K562 (cell line): ENCODE measurements at regions not wholly inside any gene's neighbourhood (a gene's known extent, or its start where the extent isn't known, plus 50 kb on each side); places are given as distances from the start of the nearest gene placed in this dataset.

Experiments
- ATAC-seq: fragments of 200-7000 bp; cut with Tn5 transposase; 3 replicates; pipeline ENCODE4 v1.9.1; 2020; ENCODE audit warnings: moderate library complexity
- BruUV-seq: library from RNA; stranded (reverse); fragments of 400-500 nt; replicated peaks from 2 replicates; lab custom pipeline; 2021; lab: Mats Ljungman, UMichigan
- CTCF ChIA-PET: fragments of 300-600 bp; formaldehyde crosslinking; extraction: SDS; loops from one replicate; lab custom pipeline; 2021; ENCODE audit warnings: low intra/inter-chr PET ratio; lab: Yijun Ruan, JAX
- POLR2A ChIA-PET: fragments of 300-600, 350-650 bp; sonication (Branson Sonifier 250); formaldehyde crosslinking; extraction: SDS; loops from one replicate; lab custom pipeline; 2021; ENCODE audit warnings: antibody characterized with exemption, inconsistent platforms; lab: Yijun Ruan, JAX
- DNase-seq, 4 experiments: peaks; one replicate each; pipeline versions ENCODE4 v3.0.0 to v3.0.0-alpha.2; 2011 to 2018; ENCODE audit warnings: low spot score in 3 of 4, mixed read lengths in 3 of 4; ENCODE audit errors: extremely low read depth in 1 of 4
- FAIRE-seq: peaks from 2 replicates; lab custom pipeline; 2011; peaks lifted over from hg19 to GRCh38; lab: Jason Lieb, UNC
- H2AFZ ChIP-seq: 2 replicates; pipeline ENCODE4 v1.6.0; 2011; ENCODE audit warnings: low read depth, low read length, control low read depth, inconsistent platforms
- H3K27ac ChIP-seq: fragments of 200-600 bp; 3 replicates; pipeline ENCODE4 v1.8.0; 2011; ENCODE audit warnings: low read depth, mild to moderate bottlenecking, control low read depth, inconsistent platforms, low read length, moderate library complexity, mixed read lengths; ENCODE audit errors: extremely low read depth
- H3K27me3 ChIP-seq, 2 experiments: fragments of 300-600 bp in 1 of 2; 2 replicates in 1 of 2; 3 replicates in 1 of 2; pipeline versions ENCODE4 v1.6.0 to v1.8.0; 2011; ENCODE audit warnings: inconsistent platforms in 2 of 2, low read length in 2 of 2, mild to moderate bottlenecking in 1 of 2, mixed read lengths in 1 of 2, moderate library complexity in 1 of 2; ENCODE audit not compliant: control insufficient read depth in 2 of 2, insufficient read depth in 2 of 2
- H3K36me3 ChIP-seq: fragments of 300-600 bp; 3 replicates; pipeline ENCODE4 v1.8.0; 2011; ENCODE audit warnings: mild to moderate bottlenecking, low read length, inconsistent platforms; ENCODE audit not compliant: control insufficient read depth, insufficient read depth
- H3K4me1 ChIP-seq, 2 experiments: fragments of 200-600 bp in 1 of 2; replicated peaks in 1 of 2; 2 replicates in 1 of 2; 3 replicates in 1 of 2; pipeline versions ENCODE4 v1.5.1 to v1.8.0; 2011; ENCODE audit warnings: inconsistent platforms in 2 of 2, low read length in 2 of 2, mild to moderate bottlenecking in 1 of 2, mixed read lengths in 1 of 2, moderate library complexity in 1 of 2; ENCODE audit not compliant: control insufficient read depth in 2 of 2, insufficient read depth in 2 of 2
- H3K4me2 ChIP-seq: 2 replicates; pipeline ENCODE4 v1.6.1; 2011; ENCODE audit warnings: low read length, control low read depth, inconsistent platforms, mixed read lengths; ENCODE audit not compliant: insufficient read depth
- H3K4me3 ChIP-seq: fragments of 200-600 bp; sonication (generic), shearing (Covaris generic); 2 replicates; pipeline ENCODE4 v1.5.1; 2016; ENCODE audit warnings: control low read depth, inconsistent platforms
- H3K79me2 ChIP-seq: fragments of 200-600 bp; 3 replicates; pipeline ENCODE4 v1.8.0; 2011; ENCODE audit warnings: low read length, inconsistent platforms; ENCODE audit not compliant: control insufficient read depth, insufficient read depth
- H3K9ac ChIP-seq, 2 experiments: 2 replicates each; pipeline versions ENCODE4 v1.6.0 to v1.6.1; 2011; ENCODE audit warnings: low read depth in 2 of 2, low read length in 2 of 2, control low read depth in 1 of 2, inconsistent platforms in 1 of 2, mild to moderate bottlenecking in 1 of 2, mixed read lengths in 1 of 2; ENCODE audit not compliant: insufficient read depth in 1 of 2
- H3K9me1 ChIP-seq: one replicate; pipeline ENCODE4 v1.6.0; 2011; ENCODE audit warnings: inconsistent platforms, mild to moderate bottlenecking, low read length, moderate library complexity; ENCODE audit not compliant: control insufficient read depth, insufficient read depth
- H3K9me3 ChIP-seq: replicated peaks from 2 replicates; pipeline ENCODE4 v1.5.1; 2011; ENCODE audit warnings: low read depth, low read length, inconsistent platforms; ENCODE audit not compliant: control insufficient read depth, insufficient read depth
- H4K20me1 ChIP-seq: replicated peaks from 2 replicates; pipeline ENCODE4 v1.6.1; 2011; ENCODE audit warnings: low read length, inconsistent platforms, mixed read lengths; ENCODE audit not compliant: control insufficient read depth, insufficient read depth
- ELF2 ChIP-seq: fragments of 250-450 bp; sonication (Bioruptor Pico); IDR thresholded peaks from 2 replicates; pipeline ENCODE4 v1.5.0; 2021; ENCODE audit warnings: mild to moderate bottlenecking
- JUN ChIP-seq, 2 experiments: sonication (generic) in 1 of 2; formaldehyde crosslinking in 1 of 2; IDR thresholded peaks; 2 replicates each; pipeline versions ENCODE4 v1.6.1 to v1.8.0; 2012 to 2022; ENCODE audit warnings: borderline replicate concordance in 2 of 2, mild to moderate bottlenecking in 2 of 2, improper control_type of control experiment in 1 of 2, low read depth in 1 of 2, low read length in 1 of 2, missing genetic modification reagents in 1 of 2
- MAFK ChIP-seq: IDR thresholded peaks from 2 replicates; pipeline ENCODE4 v1.6.1; 2011; ENCODE audit warnings: low read length, improper control_type of control experiment
- MCM2 ChIP-seq: fragments of 450-650 bp; IDR thresholded peaks from 2 replicates; pipeline ENCODE4 v1.6.1; 2017; ENCODE audit warnings: low read depth, mild to moderate bottlenecking
- MITF ChIP-seq: IDR thresholded peaks from 2 replicates; pipeline ENCODE4 v1.6.1; 2014; ENCODE audit warnings: antibody characterized with exemption
- MTA3 ChIP-seq: fragments of 450-650 bp; formaldehyde crosslinking; IDR thresholded peaks from 2 replicates; pipeline ENCODE4 v1.6.1; 2017; ENCODE audit warnings: mild to moderate bottlenecking, borderline replicate concordance
- PTBP1 ChIP-seq: fragments of 200-400 bp; formaldehyde crosslinking; IDR thresholded peaks from 2 replicates; pipeline ENCODE4 v1.6.1; 2017; ENCODE audit warnings: low read depth, low read length
- SLC30A9 ChIP-seq: fragments of 250-450 bp; sonication (Bioruptor Pico); IDR thresholded peaks from 2 replicates; pipeline ENCODE4 v1.8.0; 2022; ENCODE audit warnings: mild to moderate bottlenecking, moderate library complexity
- in situ Hi-C: fragments of 300-500 bp; cut with MboI; formaldehyde crosslinking; loops from 4 replicates; pipeline ENCODE4 v1.15.0; 2018; ENCODE audit warnings: inconsistent platforms, mixed read lengths
- intact Hi-C: fragments of 100-400 bp; cut with micrococcal nuclease; formaldehyde crosslinking; loops from 2 replicates; pipeline ENCODE4 v1.14.2; 2022
- TF ChIP-seq, protein P1 (sequence below): sonication (generic); formaldehyde crosslinking; IDR thresholded peaks from 2 replicates; pipeline ENCODE4 v1.8.1; 2022; ENCODE audit warnings: missing genetic modification reagents
- TF ChIP-seq, protein P2 (sequence below), 2 experiments: fragments of 450-650 bp; IDR thresholded peaks; 2 replicates each; pipeline ENCODE4 v1.6.1; 2016; ENCODE audit warnings: mild to moderate bottlenecking in 2 of 2, borderline replicate concordance in 1 of 2, low read depth in 1 of 2, moderate library complexity in 1 of 2

- Histone ChIP-seq H4K20me1 (no peaks in the 10 kb centered on the region), H3K4me2 (no peak overlapping the region), H3K9me3 (no peaks in the 10 kb centered on the region; the same call in 1 of the 2 replicates), H3K9me1 (no peaks in the 10 kb centered on the region), H3K79me2 (no peaks in the 10 kb centered on the region), H3K4me1 (no peaks in the 10 kb centered on the region), H2AFZ (no peak overlapping the region), H3K36me3 (no peaks in the 10 kb centered on the region), H3K9ac (no peak overlapping the region), H3K27me3 (no peaks in the 10 kb centered on the region), H3K4me3 (no peak overlapping the region), H3K27ac (no peak overlapping the region)
- FAIRE-seq (no peak), DNase-seq (no peak), ATAC-seq (no peak)
- in situ Hi-C loops (no loop called here), intact Hi-C loops (no loop called here)
- BruUV-seq: no TSS peak
- ChIA-PET POLR2A (no interaction called here), CTCF (no interaction called here)
- TF ChIP-seq MCM2 (no peak), ELF2 (CRISPR knock-in tag) (no peak), SLC30A9 (CRISPR knock-in tag) (no peak), MAFK (no peak), MTA3 (no peak), MITF (no peak), PTBP1 (no peak), JUN (IDR thresholded peaks at IDR 0.05; ENCODE audit: borderline replicate concordance, low read depth, low read length) (no peak), JUN (CRISPR knock-in tag; IDR thresholded peaks at IDR 0.05; ENCODE audit: borderline replicate concordance) (no peak)
- TF ChIP-seq, protein P1, sequence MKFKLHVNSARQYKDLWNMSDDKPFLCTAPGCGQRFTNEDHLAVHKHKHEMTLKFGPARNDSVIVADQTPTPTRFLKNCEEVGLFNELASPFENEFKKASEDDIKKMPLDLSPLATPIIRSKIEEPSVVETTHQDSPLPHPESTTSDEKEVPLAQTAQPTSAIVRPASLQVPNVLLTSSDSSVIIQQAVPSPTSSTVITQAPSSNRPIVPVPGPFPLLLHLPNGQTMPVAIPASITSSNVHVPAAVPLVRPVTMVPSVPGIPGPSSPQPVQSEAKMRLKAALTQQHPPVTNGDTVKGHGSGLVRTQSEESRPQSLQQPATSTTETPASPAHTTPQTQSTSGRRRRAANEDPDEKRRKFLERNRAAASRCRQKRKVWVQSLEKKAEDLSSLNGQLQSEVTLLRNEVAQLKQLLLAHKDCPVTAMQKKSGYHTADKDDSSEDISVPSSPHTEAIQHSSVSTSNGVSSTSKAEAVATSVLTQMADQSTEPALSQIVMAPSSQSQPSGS (CRISPR knock-in tag): no peak
- TF ChIP-seq, protein P2, sequence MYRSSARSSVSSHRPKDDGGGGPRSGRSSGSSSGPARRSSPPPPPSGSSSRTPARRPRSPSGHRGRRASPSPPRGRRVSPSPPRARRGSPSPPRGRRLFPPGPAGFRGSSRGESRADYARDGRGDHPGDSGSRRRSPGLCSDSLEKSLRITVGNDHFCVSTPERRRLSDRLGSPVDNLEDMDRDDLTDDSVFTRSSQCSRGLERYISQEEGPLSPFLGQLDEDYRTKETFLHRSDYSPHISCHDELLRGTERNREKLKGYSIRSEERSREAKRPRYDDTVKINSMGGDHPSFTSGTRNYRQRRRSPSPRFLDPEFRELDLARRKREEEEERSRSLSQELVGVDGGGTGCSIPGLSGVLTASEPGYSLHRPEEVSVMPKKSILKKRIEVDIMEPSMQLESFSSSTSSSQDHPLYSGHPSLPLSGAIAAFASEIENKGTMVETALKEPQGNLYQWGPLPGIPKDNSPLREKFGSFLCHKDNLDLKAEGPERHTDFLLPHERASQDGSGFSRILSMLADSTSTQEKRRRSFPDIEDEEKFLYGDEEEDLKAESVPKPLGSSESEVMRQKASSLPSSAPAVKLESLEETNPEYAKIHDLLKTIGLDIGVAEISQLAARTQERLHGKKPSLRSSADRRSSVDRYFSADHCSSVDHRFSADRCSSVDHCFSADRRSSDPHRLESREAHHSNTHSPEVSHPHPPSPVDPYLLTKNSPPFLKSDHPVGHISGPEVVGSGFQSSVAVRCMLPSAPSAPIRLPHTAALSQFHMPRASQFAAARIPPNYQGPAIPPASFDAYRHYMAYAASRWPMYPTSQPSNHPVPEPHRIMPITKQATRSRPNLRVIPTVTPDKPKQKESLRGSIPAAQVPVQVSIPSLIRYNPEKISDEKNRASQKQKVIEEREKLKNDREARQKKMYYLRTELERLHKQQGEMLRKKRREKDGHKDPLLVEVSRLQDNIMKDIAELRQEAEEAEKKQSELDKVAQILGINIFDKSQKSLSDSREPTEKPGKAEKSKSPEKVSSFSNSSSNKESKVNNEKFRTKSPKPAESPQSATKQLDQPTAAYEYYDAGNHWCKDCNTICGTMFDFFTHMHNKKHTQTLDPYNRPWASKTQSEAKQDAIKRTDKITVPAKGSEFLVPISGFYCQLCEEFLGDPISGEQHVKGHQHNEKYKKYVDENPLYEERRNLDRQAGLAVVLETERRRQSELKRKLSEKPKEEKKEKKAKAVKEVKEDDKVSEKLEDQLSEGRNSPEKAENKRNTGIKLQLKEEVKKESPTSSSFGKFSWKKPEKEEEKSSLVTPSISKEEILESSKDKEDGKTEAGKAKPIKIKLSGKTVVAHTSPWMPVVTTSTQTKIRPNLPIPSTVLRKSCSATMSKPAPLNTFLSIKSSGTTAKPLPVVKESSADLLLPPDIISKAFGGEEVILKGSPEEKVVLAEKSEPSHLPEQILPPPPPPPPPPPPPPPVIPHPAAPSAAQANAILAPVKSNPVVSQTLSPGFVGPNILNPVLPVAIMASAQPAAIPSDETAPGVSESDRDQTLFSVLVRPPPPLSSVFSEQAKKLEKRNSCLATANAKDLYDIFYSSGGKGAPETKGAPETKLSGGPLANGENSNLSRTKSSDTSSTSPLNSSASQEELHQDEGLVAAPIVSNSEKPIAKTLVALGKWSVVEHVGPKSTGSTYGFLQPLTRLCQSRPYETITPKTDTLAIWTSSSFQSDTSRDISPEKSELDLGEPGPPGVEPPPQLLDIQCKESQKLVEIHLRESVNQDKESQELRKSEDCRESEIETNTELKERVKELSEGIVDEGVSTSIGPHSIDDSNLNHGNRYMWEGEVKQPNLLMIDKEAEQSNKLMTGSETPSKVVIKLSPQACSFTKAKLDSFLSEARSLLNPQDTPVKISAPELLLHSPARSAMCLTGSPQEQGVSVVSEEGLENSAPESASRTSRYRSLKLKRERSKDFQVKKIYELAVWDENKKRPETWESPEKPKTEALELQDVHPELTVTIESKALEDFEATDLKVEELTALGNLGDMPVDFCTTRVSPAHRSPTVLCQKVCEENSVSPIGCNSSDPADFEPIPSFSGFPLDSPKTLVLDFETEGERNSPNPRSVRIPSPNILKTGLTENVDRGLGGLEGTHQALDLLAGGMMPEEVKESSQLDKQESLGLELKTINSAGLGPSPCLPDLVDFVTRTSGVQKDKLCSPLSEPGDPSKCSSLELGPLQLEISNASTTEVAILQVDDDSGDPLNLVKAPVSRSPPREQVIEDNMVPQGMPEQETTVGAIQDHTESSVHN (IDR thresholded peaks at IDR 0.05; ENCODE audit: borderline replicate concordance in 1 of 2, low read depth in 1 of 2): no peak
Measured at GRCh38 chr1:73136975-73137374, 854.6 kb upstream of the NEGR1 start.
